Sigmoid colon (tissue), 6 donors: ENCODE measurements at regions not wholly inside any gene's neighbourhood (a gene's known extent, or its start where the extent isn't known, plus 50 kb on each side); places are given as distances from the start of the nearest gene placed in this dataset.

Source experiments
- DNase-seq: peaks from one replicate; pipeline ENCODE4 v3.0.0-alpha.2; 2019
- H3K27ac ChIP-seq, 4 donors: fragments of 200-600 bp; sonication (generic); one replicate each; pipeline ENCODE4 v1.5.1; 2016 to 2019; ENCODE audit warnings: mild to moderate bottlenecking in 1 of 4
- H3K27me3 ChIP-seq, 3 donors: fragments of 200-600 bp; sonication (generic); one replicate each; pipeline ENCODE4 v1.5.1; 2019; ENCODE audit warnings: mild to moderate bottlenecking in 1 of 3
- H3K36me3 ChIP-seq, 4 donors: fragments of 200-600 bp; sonication (generic); one replicate each; pipeline ENCODE4 v1.5.1; 2016 to 2019
- H3K4me1 ChIP-seq, 4 donors: fragments of 200-600 bp; sonication (generic); one replicate each; pipeline ENCODE4 v1.5.1; 2017 to 2019
- H3K4me3 ChIP-seq, 4 donors: fragments of 200-600 bp; sonication (generic); one replicate each; pipeline ENCODE4 v1.5.1; 2017 to 2019; ENCODE audit warnings: mild to moderate bottlenecking in 2 of 4, moderate library complexity in 1 of 4
- H3K9me3 ChIP-seq, 4 donors: fragments of 200-600 bp in 3 of 4; sonication (generic) in 3 of 4; one replicate each; pipeline versions ENCODE4 v1.5.1 to v1.6.1; 2013 to 2019
- EP300 ChIP-seq, 4 donors: sonication (generic); formaldehyde crosslinking; IDR thresholded peaks; one replicate each; pipeline ENCODE4 v1.6.1; 2017; ENCODE audit warnings: antibody characterized with exemption in 4 of 4
- POLR2A ChIP-seq, 2 donors: fragments of 450-650 bp; IDR thresholded peaks; one replicate each; pipeline ENCODE4 v1.6.1; 2016; ENCODE audit warnings: antibody characterized with exemption in 2 of 2, mild to moderate bottlenecking in 2 of 2, moderate library complexity in 2 of 2
- POLR2AphosphoS5 ChIP-seq, 4 donors: sonication (generic); formaldehyde crosslinking; IDR thresholded peaks; one replicate each; pipeline ENCODE4 v1.6.1; 2017; ENCODE audit warnings: antibody characterized with exemption in 4 of 4
- WGBS, 2 donors: extraction: QIAGEN DNeasy Blood & Tissue Kit; methylation state at CpG; one replicate each; pipeline ENCODE4 v1.1.7; 2013; 5-methylcytosine and 5-hydroxymethylcytosine counted together
- intact Hi-C: fragments of 100-400 bp; cut with DNase I; formaldehyde crosslinking; loops from one replicate; pipeline ENCODE4 v1.15.1; 2023
- TF ChIP-seq, protein P1 (sequence below), 4 experiments: fragments of 450-650 bp in 3 of 4; fragments of 200-600 bp in 1 of 4; IDR thresholded peaks; one replicate each; pipeline ENCODE4 v1.5.1; 2016 to 2019; ENCODE audit warnings: antibody characterized with exemption in 4 of 4, mild to moderate bottlenecking in 3 of 4, moderate library complexity in 2 of 4
- donor health status: healthy with polysubstance abuse.
- donor health status: healthy.

DNA sequence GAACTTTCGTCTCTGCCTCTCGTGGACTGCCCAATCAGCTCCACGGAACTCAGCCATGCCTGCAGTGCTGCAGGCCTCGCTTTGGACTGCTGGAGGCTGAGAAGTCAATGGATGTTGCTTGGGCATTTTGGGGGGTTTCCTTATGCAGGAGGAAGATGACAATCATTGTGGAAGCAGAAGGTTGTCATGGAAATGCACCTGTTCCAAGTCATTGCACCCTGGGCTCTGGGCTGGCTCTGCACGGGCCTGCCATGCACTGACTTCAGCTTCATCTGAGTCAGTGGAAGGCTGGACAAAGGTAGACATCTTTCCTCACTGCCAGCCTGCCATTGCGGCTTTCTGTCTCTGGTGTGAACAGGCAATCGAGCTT, 217.3 kb downstream of the RPS24 start:
- H3K36me3 ChIP-seq, result no peaks in the 10 kb centered on the region
- 85 to 87% methylated on average over 7 of the region's 7 CpGs for WGBS, 2 donors
- no peaks in the 10 kb centered on the region for H3K9me3 ChIP-seq
- peaks cover 0 to 22% (median 19%) of the 10 kb centered on the region in 4 donors for H3K4me1 ChIP-seq
- no peak overlapping the region for H3K27ac ChIP-seq
- H3K27me3 ChIP-seq, result no peaks in the 10 kb centered on the region
- H3K4me3 ChIP-seq, result no peak overlapping the region
- DNase-seq, result no peak
- no peak for TF ChIP-seq POLR2A (IDR thresholded peaks at IDR 0.05)
- no peak for TF ChIP-seq POLR2AphosphoS5 (IDR thresholded peaks at IDR 0.05)
- TF ChIP-seq, protein P1, sequence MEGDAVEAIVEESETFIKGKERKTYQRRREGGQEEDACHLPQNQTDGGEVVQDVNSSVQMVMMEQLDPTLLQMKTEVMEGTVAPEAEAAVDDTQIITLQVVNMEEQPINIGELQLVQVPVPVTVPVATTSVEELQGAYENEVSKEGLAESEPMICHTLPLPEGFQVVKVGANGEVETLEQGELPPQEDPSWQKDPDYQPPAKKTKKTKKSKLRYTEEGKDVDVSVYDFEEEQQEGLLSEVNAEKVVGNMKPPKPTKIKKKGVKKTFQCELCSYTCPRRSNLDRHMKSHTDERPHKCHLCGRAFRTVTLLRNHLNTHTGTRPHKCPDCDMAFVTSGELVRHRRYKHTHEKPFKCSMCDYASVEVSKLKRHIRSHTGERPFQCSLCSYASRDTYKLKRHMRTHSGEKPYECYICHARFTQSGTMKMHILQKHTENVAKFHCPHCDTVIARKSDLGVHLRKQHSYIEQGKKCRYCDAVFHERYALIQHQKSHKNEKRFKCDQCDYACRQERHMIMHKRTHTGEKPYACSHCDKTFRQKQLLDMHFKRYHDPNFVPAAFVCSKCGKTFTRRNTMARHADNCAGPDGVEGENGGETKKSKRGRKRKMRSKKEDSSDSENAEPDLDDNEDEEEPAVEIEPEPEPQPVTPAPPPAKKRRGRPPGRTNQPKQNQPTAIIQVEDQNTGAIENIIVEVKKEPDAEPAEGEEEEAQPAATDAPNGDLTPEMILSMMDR (IDR thresholded peaks at IDR 0.05), result no peak
- TF ChIP-seq EP300 (IDR thresholded peaks at IDR 0.05), result no peak
- intact Hi-C loops, result no loop called here

DNA sequence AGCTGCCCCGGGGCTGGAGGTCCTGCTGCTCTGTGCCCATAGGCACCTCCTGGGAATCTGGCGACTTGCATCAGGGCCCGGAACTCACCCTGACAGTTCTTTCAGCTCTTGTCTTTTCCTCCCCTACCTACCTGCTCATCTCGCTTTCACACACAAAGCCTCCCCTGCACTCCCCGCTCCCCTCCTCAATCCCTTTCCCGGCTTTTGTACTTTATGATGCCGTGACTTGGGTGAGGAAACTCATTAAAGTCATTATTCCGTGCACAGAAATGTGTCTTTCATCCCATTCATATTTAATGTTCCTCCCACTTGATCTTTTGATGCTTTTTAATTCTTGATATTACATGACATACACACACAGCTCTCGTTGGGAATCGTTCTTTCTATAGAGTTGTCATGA, 218.6 kb downstream of the RPS24 start:
- TF ChIP-seq, protein P1 (IDR thresholded peaks at IDR 0.05), result no peak
- TF ChIP-seq POLR2A (IDR thresholded peaks at IDR 0.05) (no peak), EP300 (IDR thresholded peaks at IDR 0.05) (no peak), POLR2AphosphoS5 (IDR thresholded peaks at IDR 0.05) (no peak)
- Histone ChIP-seq H3K4me3 (no peak overlapping the region), H3K4me1 (peaks cover 0 to 29% (median 26%) of the 10 kb centered on the region in 4 donors), H3K36me3 (no peaks in the 10 kb centered on the region), H3K27me3 (no peaks in the 10 kb centered on the region), H3K27ac (no peak overlapping the region), H3K9me3 (no peaks in the 10 kb centered on the region)
- intact Hi-C loops, result no loop called here
- DNase-seq, result no peak
- WGBS, 2 donors, result 83 to 95% methylated on average over 10 of the region's 10 CpGs

- H3K9me3 ChIP-seq, result no peaks in the 10 kb centered on the region
- H3K4me3 ChIP-seq, result no peak overlapping the region
- no peak overlapping the region for H3K27ac ChIP-seq
- peaks cover 0 to 24% (median 20%) of the 10 kb centered on the region in 4 donors for H3K4me1 ChIP-seq
- H3K27me3 ChIP-seq, result no peaks in the 10 kb centered on the region
- intact Hi-C loops, result no loop called here
- DNase-seq, result no peak
- 73 to 84% methylated on average over 9 of the region's 9 CpGs for WGBS, 2 donors
- TF ChIP-seq POLR2AphosphoS5 (IDR thresholded peaks at IDR 0.05) (no peak), POLR2A (IDR thresholded peaks at IDR 0.05) (no peak), EP300 (IDR thresholded peaks at IDR 0.05) (no peak)
- TF ChIP-seq, protein P1 (IDR thresholded peaks at IDR 0.05), result no peak
- no peaks in the 10 kb centered on the region for H3K36me3 ChIP-seq
Observed at GRCh38 chr10:78253063-78253853, 219.6 kb downstream of the RPS24 start.

- no peaks in the 10 kb centered on the region for H3K9me3 ChIP-seq
- DNase-seq, result no peak
- TF ChIP-seq, protein P1 (IDR thresholded peaks at IDR 0.05), result no peak
- TF ChIP-seq POLR2AphosphoS5 (IDR thresholded peaks at IDR 0.05) (no peak), POLR2A (IDR thresholded peaks at IDR 0.05) (no peak)
- no peaks in the 10 kb centered on the region for H3K36me3 ChIP-seq
- no peak overlapping the region for H3K27ac ChIP-seq
- peaks cover 0 to 16% (median 13%) of the 10 kb centered on the region in 4 donors for H3K4me1 ChIP-seq
- H3K27me3 ChIP-seq, result no peaks in the 10 kb centered on the region
- intact Hi-C loops, result no loop called here
- no peak overlapping the region for H3K4me3 ChIP-seq
- 77 to 83% methylated on average over 3 of the region's 3 CpGs for WGBS, 2 donors
Observed at GRCh38 chr10:78254013-78254412, 220.3 kb downstream of the RPS24 start.
